Mesothelial cell of epicardium (in vitro differentiated cells): ENCODE measurements at regions not wholly inside any gene's neighbourhood (a gene's known extent, or its start where the extent isn't known, plus 50 kb on each side); places are given as distances from the start of the nearest gene placed in this dataset.

Experiments
- DNase-seq, 2 experiments: peaks; one replicate each; pipeline ENCODE4 v3.0.0; 2021; ENCODE audit warnings: low spot score in 2 of 2; ENCODE audit not compliant: unreplicated experiment in 2 of 2
- H3K27ac Mint-ChIP-seq: 2 replicates; pipeline ENCODE4 v1.8.0; 2021; ENCODE audit warnings: mixed read lengths
- H3K27me3 Mint-ChIP-seq: 2 replicates; pipeline ENCODE4 v1.8.0; 2021; ENCODE audit warnings: low read depth, mixed read lengths
- H3K36me3 Mint-ChIP-seq: 2 replicates; pipeline ENCODE4 v1.8.0; 2021; ENCODE audit warnings: mixed read lengths
- H3K4me1 Mint-ChIP-seq: 2 replicates; pipeline ENCODE4 v1.8.0; 2021; ENCODE audit warnings: mixed read lengths
- H3K4me3 Mint-ChIP-seq: 2 replicates; pipeline ENCODE4 v1.8.0; 2021; ENCODE audit warnings: mild to moderate bottlenecking, moderate library complexity, mixed read lengths
- H3K9me3 Mint-ChIP-seq: 2 replicates; pipeline ENCODE4 v1.8.0; 2021; ENCODE audit warnings: mixed read lengths
- CTCF ChIP-seq: fragments of 200-600 bp; sonication (generic); IDR thresholded peaks from one replicate; pipeline ENCODE4 v1.5.0; 2021; ENCODE audit warnings: antibody characterized with exemption; ENCODE audit not compliant: unreplicated experiment

- H3K36me3 Mint-ChIP-seq, result no peaks in the 10 kb centered on the region
- H3K4me3 Mint-ChIP-seq, result no peak overlapping the region
- DNase-seq, result no peak
- TF ChIP-seq CTCF, result no peak
- no peak overlapping the region for H3K27ac Mint-ChIP-seq
- no peaks in the 10 kb centered on the region for H3K4me1 Mint-ChIP-seq
- H3K9me3 Mint-ChIP-seq, result peaks cover 4% of the 10 kb centered on the region
- no peaks in the 10 kb centered on the region for H3K27me3 Mint-ChIP-seq
Measured at GRCh38 chr2:54394392-54394791, 61.7 kb upstream of the SPTBN1 start.

GRCh38 chr2:54396107-54396506 lies 60.0 kb upstream of the SPTBN1 start:
- no peaks in the 10 kb centered on the region for H3K27me3 Mint-ChIP-seq
- no peak for DNase-seq
- peaks cover 4% of the 10 kb centered on the region for H3K9me3 Mint-ChIP-seq
- H3K36me3 Mint-ChIP-seq, result no peaks in the 10 kb centered on the region
- no peaks in the 10 kb centered on the region for H3K4me1 Mint-ChIP-seq
- no peak overlapping the region for H3K27ac Mint-ChIP-seq
- TF ChIP-seq CTCF, result no peak
- no peak overlapping the region for H3K4me3 Mint-ChIP-seq

GRCh38 chr2:54396798-54397197 lies 59.3 kb upstream of the SPTBN1 start:
- Mint-ChIP-seq H3K27ac (no peak overlapping the region), H3K9me3 (peaks cover 4% of the 10 kb centered on the region), H3K4me3 (no peak overlapping the region), H3K4me1 (peaks cover under 1% of the 10 kb centered on the region), H3K27me3 (no peaks in the 10 kb centered on the region), H3K36me3 (no peaks in the 10 kb centered on the region)
- no peak for DNase-seq
- no peak for TF ChIP-seq CTCF

- Mint-ChIP-seq H3K27ac (no peak overlapping the region), H3K4me1 (peaks cover 2% of the 10 kb centered on the region), H3K36me3 (no peaks in the 10 kb centered on the region), H3K4me3 (no peak overlapping the region), H3K27me3 (no peaks in the 10 kb centered on the region), H3K9me3 (peaks cover 4% of the 10 kb centered on the region)
- no peak for TF ChIP-seq CTCF
- no peak for DNase-seq
Measured at GRCh38 chr2:54397426-54397825, 58.7 kb upstream of the SPTBN1 start.

- H3K27me3 Mint-ChIP-seq, result no peaks in the 10 kb centered on the region
- no peak overlapping the region for H3K4me3 Mint-ChIP-seq
- no peak for TF ChIP-seq CTCF
- peaks cover 8% of the 10 kb centered on the region for H3K4me1 Mint-ChIP-seq
- DNase-seq, result no peak
- H3K9me3 Mint-ChIP-seq, result no peaks in the 10 kb centered on the region
- no peaks in the 10 kb centered on the region for H3K36me3 Mint-ChIP-seq
- no peak overlapping the region for H3K27ac Mint-ChIP-seq
Measured at GRCh38 chr2:54401554-54401953, 54.6 kb upstream of the SPTBN1 start.

- Mint-ChIP-seq H3K9me3 (no peaks in the 10 kb centered on the region), H3K27ac (no peak overlapping the region), H3K36me3 (no peaks in the 10 kb centered on the region), H3K27me3 (no peaks in the 10 kb centered on the region), H3K4me3 (no peak overlapping the region), H3K4me1 (peaks cover 12% of the 10 kb centered on the region)
- no peak for DNase-seq
- no peak for TF ChIP-seq CTCF
Measured at GRCh38 chr2:54402350-54402749, 53.8 kb upstream of the SPTBN1 start.
